Superior temporal gyrus (tissue), 1 donor: ENCODE measurements at regions not wholly inside any gene's neighbourhood (a gene's known extent, or its start where the extent isn't known, plus 50 kb on each side); places are given as distances from the start of the nearest gene placed in this dataset.

ENCODE experiments used
- DNase-seq: peaks from one replicate; pipeline ENCODE4 v3.0.0-alpha.2; 2016; ENCODE audit errors: extremely low spot score

- DNase-seq = no peak
These were observed 631.3 kb downstream of the MED13L start for GRCh38 chr12:115646210-115646609.

GRCh38 chr12:115640929-115641328 lies 636.6 kb downstream of the MED13L start:
- no peak for DNase-seq

DNA sequence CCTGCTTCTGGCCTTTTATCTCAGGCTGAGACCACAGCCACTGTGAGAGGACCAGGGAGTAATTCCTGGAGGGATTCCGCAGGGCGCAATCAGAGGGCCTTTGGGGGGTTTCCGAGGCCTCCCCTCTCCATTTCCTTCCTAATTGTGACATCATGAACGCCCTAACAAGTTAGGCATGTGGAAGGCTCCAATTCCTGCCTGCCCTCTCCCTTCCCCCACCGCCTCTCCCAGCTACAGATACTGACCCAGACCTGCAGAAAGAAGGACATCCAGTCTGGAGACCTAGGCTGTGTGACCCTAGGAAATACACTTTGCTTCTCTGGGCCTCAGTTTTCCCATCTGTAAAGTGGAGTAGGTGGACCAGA lies 637.9 kb downstream of the MED13L start:
- no peak for DNase-seq

DNA sequence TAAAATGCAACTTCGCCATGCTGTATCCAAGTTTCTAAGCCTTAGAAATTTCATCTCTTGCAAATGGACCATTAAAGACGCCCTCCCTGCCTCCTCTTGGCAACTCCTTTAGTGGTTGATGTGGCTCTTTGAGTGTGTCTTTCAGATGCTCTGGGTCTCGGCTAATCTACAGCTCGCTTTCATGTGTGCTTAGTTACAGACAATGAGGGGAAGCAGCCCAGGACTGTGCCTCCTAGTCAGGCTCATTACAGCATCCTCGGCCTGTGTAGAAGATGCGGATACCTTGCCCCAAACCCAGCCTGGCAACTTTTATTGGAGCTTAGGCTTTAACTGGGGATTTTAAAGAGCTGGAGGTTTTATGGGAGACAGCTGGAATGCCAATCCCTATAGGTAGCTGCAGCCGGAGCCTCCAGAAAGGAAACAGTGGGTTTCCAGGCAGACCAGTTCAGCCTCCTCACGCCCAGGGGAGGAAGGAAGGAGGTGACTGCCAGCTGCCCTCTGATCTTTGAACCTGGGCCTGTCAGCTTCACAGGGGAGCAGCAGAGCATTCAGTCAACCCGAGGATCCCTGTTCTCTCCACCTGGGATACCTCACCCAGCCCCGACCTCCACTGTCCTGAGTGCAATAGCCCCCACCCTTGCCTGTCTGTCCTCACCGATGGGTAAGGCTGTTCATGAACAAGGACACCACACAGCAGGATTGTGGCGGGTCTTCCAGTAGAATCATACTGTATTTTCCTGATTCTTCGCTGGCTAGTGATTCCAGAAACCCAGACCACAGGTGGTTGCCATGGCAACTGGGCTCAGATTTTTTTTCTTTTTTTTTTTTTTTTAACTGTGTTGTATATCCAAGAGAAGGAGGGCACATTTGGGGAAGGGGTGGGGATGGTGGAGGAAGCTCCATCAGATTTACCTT lies 638.5 kb downstream of the MED13L start:
- no peak for DNase-seq

DNA sequence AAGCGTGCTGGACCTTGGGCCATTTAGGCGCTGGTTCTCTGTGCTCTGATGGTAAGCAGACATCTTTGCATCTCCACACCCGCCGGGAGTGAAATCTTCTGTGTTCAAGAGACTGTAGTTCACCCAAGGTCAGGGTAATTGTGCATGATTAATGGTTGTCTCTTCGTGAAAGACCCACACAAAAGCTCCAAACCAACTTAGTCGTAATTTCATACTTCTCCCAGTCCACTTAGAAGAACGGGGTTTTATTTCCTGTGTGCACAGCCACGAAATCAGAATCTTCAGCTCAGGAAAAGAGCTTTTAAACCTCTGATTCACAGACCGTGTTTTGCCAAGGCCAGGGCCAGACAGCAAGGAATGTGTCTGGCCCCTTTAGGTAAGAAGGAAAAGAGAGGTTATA lies 640.9 kb downstream of the MED13L start:
- DNase-seq = no peak

GRCh38 chr12:115632308-115632707 lies 645.2 kb downstream of the MED13L start:
- no peak for DNase-seq

- no peak for DNase-seq
These were observed 647.4 kb downstream of the MED13L start for GRCh38 chr12:115630136-115630535.

DNA sequence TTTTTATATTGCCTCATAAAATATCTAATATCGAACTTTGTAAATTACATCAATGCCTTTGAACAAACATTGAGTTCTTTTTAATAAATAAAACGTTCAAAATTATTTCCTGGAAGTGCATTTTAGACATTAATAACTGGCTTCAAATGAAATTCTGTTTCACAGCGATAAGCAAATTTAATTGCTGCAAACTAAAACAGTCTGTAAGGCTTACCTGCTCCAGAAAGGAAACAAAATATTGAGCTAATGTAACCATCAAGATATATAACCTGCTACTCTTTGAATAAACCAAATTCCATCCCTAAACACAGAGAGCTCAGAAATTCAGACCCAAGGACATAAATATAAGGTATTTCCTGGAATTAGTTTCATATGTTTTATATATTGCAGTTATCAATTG lies 651.3 kb downstream of the MED13L start:
- DNase-seq = no peak

DNA sequence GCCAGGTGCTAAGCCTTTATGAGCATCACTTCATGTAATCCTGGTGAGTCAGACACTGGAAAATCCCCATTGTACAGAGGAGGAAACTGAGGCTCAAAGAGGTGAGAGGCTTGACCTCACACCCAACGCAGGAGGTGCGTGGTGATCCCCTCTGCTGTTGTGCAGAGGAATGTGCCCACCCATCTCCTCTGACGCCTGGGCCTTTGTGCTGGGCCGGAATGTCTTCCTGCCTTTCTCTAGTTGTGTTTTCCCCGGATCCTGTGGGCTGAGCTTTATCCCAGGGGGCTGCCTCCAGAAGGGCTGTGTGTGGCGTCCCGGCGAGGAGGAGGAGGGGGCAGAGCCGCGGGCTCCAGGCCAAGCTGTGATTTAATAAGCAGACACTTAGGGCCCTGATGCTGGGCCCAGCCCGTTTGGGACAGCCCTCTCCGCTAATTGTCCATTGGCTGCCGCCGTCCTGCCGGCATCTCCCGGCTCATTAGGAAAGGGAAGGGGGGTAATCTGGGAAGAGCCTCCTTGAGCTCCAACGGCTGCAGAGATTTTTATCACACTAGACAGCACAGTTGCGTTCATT lies 653.6 kb downstream of the MED13L start:
- no peak for DNase-seq

DNA sequence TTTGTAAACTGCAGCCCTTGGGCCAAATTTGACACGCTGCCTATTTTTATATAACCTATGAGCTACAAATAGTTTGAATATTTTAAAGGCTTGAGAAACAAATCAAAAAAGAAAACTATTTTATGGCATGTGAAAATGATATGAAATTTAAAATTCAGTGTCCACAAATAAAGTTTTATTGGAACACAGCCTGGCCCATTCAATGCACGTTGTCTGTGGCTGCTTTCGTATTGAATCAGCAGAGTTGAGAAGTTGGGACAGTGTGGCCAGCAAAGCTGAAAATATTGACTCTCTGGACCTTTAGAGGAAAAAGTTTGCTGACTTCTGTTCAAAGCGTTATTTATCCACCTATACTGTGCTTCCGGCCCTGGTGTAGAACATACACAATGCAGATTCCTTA lies 654.2 kb downstream of the MED13L start:
- DNase-seq = no peak

GRCh38 chr12:115620816-115621215 lies 656.7 kb downstream of the MED13L start:
- DNase-seq = no peak

DNA sequence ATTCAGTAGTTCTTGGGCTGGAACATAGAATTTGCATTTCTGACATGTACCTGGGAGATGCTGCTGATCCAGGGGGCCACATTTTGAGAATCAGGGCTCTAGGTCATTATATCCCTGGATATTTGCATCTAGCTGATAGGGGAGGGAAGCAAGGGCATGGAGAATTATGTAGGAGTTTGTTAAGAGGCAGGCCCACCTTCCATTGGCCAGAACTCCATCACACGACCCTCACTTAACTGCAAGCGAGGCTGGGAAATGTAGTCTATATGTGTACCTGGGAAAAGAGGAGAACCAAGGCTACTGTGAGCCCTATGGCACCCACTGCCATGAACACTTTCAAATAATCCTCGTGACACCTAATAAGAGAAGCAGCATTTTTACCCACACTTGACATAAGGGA lies 657.6 kb downstream of the MED13L start:
- no peak for DNase-seq

DNA sequence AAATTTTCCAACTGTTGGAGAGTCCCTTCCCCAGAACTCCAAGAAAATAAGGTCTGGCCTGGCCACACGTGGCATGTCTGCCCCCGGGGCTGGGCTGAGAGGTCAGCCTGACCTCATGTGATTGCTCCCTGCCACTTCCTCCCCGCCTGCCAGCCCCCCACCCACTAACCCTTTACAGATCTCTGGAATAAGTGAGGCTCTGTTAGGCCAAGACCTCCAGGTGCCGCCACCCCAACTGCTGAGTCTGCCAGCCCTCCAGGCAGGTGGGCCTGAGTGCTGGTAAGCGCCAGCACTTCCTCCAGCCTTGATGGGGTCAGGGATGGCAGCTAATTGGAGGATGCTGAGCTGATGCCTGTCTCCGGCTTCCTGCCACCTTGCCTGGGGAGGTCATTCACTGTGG lies 658.4 kb downstream of the MED13L start:
- no peak for DNase-seq

DNA sequence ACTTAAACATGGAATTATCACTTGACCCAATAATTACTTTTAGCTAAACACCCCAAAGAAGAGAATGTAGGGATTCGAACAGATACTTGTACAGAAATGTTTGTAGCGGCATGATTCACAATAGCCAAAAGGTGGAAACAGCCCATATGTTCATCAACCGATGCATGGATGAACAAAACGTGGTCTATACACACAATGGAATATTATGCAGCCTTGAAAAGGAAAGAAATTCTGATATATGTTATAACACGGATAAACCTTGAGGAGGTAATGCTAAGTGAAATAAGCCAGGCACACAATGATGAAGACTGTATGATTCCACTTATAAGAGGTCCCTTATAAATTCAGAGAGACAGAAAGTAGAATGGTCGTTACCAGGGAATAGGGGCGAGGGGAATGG lies 659.4 kb downstream of the MED13L start:
- no peak for DNase-seq

DNA sequence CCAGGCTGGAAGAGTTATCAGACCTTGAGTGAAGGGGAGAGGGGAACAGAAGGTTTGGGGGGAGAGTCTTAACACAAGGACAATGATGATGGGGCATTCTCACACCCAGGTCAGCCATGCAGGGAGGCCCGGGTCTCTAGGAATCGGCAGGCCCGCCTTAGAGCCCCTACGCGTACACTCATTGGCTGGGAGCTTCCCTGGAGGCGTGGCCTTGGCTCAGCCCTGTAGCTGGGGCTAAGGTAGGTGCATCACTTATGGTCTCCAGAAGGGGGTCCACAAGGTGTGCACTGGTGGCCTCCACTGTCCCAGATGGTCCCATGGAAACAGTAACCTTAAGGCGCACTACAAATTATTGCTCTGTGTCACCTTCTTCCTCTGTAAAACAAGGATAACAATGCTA lies 660.1 kb downstream of the MED13L start:
- no peak for DNase-seq

GRCh38 chr12:115611477-115611876 lies 666.0 kb downstream of the MED13L start:
- DNase-seq = no peak

- DNase-seq = no peak
These were observed 668.1 kb downstream of the MED13L start for GRCh38 chr12:115609347-115609746.

DNA sequence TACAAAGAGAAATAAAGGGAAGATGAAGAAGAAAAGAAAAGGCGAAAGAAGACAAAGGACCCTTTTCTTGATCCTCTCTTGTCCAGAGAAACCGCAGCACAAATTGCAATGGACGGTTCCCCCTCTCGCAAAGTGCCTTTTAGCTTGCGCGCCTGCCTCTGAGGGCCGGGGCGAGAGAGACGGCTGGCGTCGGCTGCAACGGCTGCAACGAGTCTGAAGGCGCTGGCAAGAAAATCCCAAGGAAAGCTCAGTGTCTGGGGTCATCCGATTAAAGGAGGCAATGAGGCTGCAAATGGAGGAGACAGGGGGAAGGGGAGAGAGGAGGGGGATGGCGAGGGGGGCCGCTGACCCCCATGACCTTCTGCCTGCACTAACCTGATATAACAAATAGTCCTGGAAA lies 671.5 kb downstream of the MED13L start:
- no peak for DNase-seq

GRCh38 chr12:115598871-115599811 lies 678.4 kb downstream of the MED13L start:
- peak; percentile 63 for DNase-seq

GRCh38 chr12:115597157-115597712 lies 680.3 kb downstream of the MED13L start:
- DNase-seq = no peak

GRCh38 chr12:115588131-115588530 lies 689.4 kb downstream of the MED13L start:
- DNase-seq = no peak

- DNase-seq = no peak
These were observed 693.3 kb downstream of the MED13L start for GRCh38 chr12:115584156-115584555.
